ENCODE measurements at regions not wholly inside any gene's neighbourhood (a gene's known extent, or its start where the extent isn't known, plus 50 kb on each side); places are given as distances from the start of the nearest gene placed in this dataset.
"Not testable (repeated sequence)": the region's sequence is repeated elsewhere in the genome, so short reads cannot be mapped to it uniquely, and the experiment has no call there.

DNA sequence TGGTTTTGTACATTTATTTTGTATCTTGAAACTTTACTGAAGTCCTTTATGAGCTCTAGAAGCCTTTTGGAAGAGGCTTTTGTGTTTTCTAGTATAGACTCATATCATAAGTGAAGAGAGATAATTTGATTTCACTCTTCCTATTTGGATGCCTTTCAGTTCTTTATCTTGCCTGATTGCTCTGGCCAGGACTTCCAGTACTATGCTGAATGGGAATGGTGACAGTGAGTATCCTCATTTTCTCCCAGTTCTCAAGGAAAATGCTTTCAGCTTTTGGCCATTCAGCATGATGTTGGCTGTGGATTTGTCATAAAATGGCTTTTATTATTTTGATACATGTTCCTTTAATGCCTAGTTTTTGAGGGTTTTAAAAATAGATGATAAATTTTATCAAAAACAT lies 1061.3 kb downstream of the STPG2 start:
- ATAC-seq (replicated peaks) (no peak), DNase-seq (no peak)
- H3K4me1 Mint-ChIP-seq (ENCODE audit: low read depth in 2 of 2) = no peaks in the 10 kb centered on the region
- no peaks in the 10 kb centered on the region for H3K36me3 Mint-ChIP-seq (ENCODE audit: insufficient read depth)
- H3K9me3 Mint-ChIP-seq = peaks cover 5 to 7% of the 10 kb centered on the region in 2 donors
- no peak overlapping the region for H3K27ac Mint-ChIP-seq
- no peak overlapping the region for H3K4me3 Mint-ChIP-seq
- no peaks in the 10 kb centered on the region for H3K27me3 Mint-ChIP-seq

DNA sequence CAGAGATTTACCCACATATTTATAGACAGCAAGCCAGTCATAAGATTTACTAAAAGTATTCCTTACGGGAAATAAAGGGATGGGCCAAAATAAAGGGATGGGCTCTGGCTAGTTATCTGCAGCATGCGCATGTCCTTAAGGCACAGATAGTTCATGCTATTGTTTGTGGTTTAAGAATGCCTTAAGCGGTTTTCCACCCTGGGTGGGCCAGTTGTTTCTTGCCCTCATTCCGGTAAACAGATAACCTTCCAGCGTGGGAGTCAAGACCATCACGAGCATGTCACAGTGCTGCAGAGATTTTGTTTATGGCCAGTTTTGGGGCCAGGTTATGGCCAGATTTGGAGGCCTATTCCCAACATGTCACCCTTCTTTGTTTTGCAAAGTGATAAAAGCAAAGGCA lies 1046.2 kb downstream of the STPG2 start:
- H3K9me3 Mint-ChIP-seq; DNase-seq; H3K4me1 Mint-ChIP-seq (ENCODE audit: low read depth in 2 of 2); ATAC-seq (replicated peaks); H3K27ac Mint-ChIP-seq; H3K27me3 Mint-ChIP-seq; H3K4me3 Mint-ChIP-seq; H3K36me3 Mint-ChIP-seq (ENCODE audit: insufficient read depth): not testable (repeated sequence)

GRCh38 chr4:97101171-97101570 lies 1042.1 kb downstream of the STPG2 start:
- H3K27ac Mint-ChIP-seq; H3K27me3 Mint-ChIP-seq; H3K9me3 Mint-ChIP-seq; H3K4me3 Mint-ChIP-seq; ATAC-seq (replicated peaks); DNase-seq; H3K36me3 Mint-ChIP-seq (ENCODE audit: insufficient read depth); H3K4me1 Mint-ChIP-seq (ENCODE audit: low read depth in 2 of 2): not testable (repeated sequence)

DNA sequence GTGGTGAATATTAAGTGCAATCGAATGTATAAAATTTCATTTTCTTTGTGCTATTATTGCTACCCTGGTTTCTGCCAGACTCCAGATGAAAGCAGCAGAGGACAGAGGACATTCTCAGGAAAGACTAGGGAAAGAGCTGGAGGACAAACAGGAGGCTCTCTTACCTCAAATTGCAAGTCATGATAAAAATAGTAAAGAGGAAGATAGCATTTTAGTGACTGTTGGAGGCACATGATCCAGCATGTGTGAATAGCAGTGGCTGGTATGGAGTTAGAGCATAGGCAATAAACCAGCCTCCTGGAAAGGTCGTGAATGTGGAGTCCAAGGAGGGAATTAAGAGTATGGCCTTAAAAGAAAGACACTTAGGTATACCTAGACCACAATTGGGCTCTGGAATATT lies 1040.0 kb downstream of the STPG2 start:
- H3K27me3 Mint-ChIP-seq = no peaks in the 10 kb centered on the region
- DNase-seq = no peak
- no peak for ATAC-seq (replicated peaks)

GRCh38 chr4:97104006-97104405 lies 1039.3 kb downstream of the STPG2 start:
- Mint-ChIP-seq H3K4me1 (ENCODE audit: low read depth in 2 of 2) (no peaks in the 10 kb centered on the region), H3K36me3 (ENCODE audit: insufficient read depth) (no peaks in the 10 kb centered on the region)

More for the DNA sequence above, 1040.0 kb downstream of the STPG2 start:
- H3K9me3 Mint-ChIP-seq = peaks cover 2 to 7% of the 10 kb centered on the region in 2 donors
- H3K36me3 Mint-ChIP-seq (ENCODE audit: insufficient read depth) = no peaks in the 10 kb centered on the region
- H3K4me3 Mint-ChIP-seq = no peak overlapping the region
- no peak overlapping the region for H3K27ac Mint-ChIP-seq
- H3K4me1 Mint-ChIP-seq (ENCODE audit: low read depth in 2 of 2) = no peaks in the 10 kb centered on the region

DNA sequence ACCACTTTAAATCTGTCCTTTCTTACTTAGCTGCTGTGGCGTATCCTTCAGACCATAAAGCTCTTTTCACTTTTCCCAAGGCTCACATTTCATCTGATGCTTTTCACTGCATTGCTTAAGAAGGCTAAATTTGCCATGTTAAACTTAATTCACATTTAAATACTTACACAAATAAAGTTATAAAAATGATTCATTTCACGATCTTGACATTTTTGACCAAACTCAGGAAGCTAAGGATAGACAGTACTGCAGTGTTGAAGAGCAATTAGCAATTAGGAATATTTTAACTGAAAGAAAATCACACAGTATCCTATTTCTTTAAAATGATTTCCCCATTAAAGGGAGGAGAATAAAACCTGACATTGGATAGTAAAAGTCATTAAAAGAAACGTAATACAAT lies 1038.6 kb downstream of the STPG2 start:
- ATAC-seq (replicated peaks) (no peak), DNase-seq (no peak)
- Mint-ChIP-seq H3K27ac (no peak overlapping the region), H3K4me1 (ENCODE audit: low read depth in 2 of 2) (no peaks in the 10 kb centered on the region), H3K4me3 (no peak overlapping the region), H3K36me3 (ENCODE audit: insufficient read depth) (no peaks in the 10 kb centered on the region), H3K9me3 (peaks cover 2 to 7% of the 10 kb centered on the region in 2 donors), H3K27me3 (no peaks in the 10 kb centered on the region)

More at GRCh38 chr4:97104006-97104405, 1039.3 kb downstream of the STPG2 start:
- H3K9me3 Mint-ChIP-seq = peaks cover 2 to 7% of the 10 kb centered on the region in 2 donors
- no peak for ATAC-seq (replicated peaks)
- H3K27ac Mint-ChIP-seq = no peak overlapping the region
- no peak overlapping the region for H3K4me3 Mint-ChIP-seq
- no peaks in the 10 kb centered on the region for H3K27me3 Mint-ChIP-seq
- DNase-seq = no peak

GRCh38 chr4:97105347-97106099 lies 1037.8 kb downstream of the STPG2 start:
- no peak overlapping the region for H3K4me3 Mint-ChIP-seq
- no peak for DNase-seq

GRCh38 chr4:97106161-97106560 lies 1037.1 kb downstream of the STPG2 start:
- no peak overlapping the region for H3K27ac Mint-ChIP-seq
- no peak overlapping the region for H3K4me3 Mint-ChIP-seq
- no peaks in the 10 kb centered on the region for H3K36me3 Mint-ChIP-seq (ENCODE audit: insufficient read depth)
- no peaks in the 10 kb centered on the region for H3K4me1 Mint-ChIP-seq (ENCODE audit: low read depth in 2 of 2)
- peaks cover 0 to 7% of the 10 kb centered on the region in 2 donors for H3K9me3 Mint-ChIP-seq
- no peaks in the 10 kb centered on the region for H3K27me3 Mint-ChIP-seq
- DNase-seq = no peak
- ATAC-seq (replicated peaks) = no peak

More at GRCh38 chr4:97105347-97106099, 1037.8 kb downstream of the STPG2 start:
- H3K4me1 Mint-ChIP-seq (ENCODE audit: low read depth in 2 of 2) = no peaks in the 10 kb centered on the region
- H3K27me3 Mint-ChIP-seq = no peaks in the 10 kb centered on the region
- H3K36me3 Mint-ChIP-seq (ENCODE audit: insufficient read depth) = no peaks in the 10 kb centered on the region
- no peak for ATAC-seq (replicated peaks)
- no peak overlapping the region for H3K27ac Mint-ChIP-seq
- peaks cover 0 to 7% of the 10 kb centered on the region in 2 donors for H3K9me3 Mint-ChIP-seq

DNA sequence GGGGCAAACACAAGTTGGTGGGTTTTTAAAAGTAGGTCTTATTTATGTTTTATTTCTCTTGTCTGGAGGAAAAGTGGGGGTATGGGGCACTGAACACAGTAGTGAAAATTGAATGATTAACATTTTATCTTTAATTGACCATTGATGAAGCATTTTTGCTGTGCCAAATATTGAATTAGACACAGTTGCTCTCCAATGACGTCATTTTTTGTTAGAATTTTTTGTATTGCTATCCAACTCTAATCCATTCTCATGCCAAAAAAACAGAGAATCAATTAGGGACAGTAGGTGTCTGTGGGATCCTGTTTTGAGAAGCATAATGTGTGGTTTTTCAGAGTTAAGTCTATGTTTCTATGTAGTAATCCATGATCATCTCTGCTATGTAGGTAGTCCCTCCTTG lies 1032.8 kb downstream of the STPG2 start:
- DNase-seq (no peak), ATAC-seq (replicated peaks) (no peak)
- Mint-ChIP-seq H3K27me3 (no peaks in the 10 kb centered on the region), H3K4me3 (no peak overlapping the region), H3K27ac (no peak overlapping the region), H3K4me1 (ENCODE audit: low read depth in 2 of 2) (no peaks in the 10 kb centered on the region), H3K36me3 (ENCODE audit: insufficient read depth) (no peaks in the 10 kb centered on the region), H3K9me3 (no peaks in the 10 kb centered on the region)

GRCh38 chr4:97116511-97116910 lies 1026.8 kb downstream of the STPG2 start:
- H3K4me1 Mint-ChIP-seq (ENCODE audit: low read depth in 2 of 2) = no peaks in the 10 kb centered on the region
- H3K27ac Mint-ChIP-seq = no peak overlapping the region
- H3K36me3 Mint-ChIP-seq (ENCODE audit: insufficient read depth) = no peaks in the 10 kb centered on the region
- no peak overlapping the region for H3K4me3 Mint-ChIP-seq
- ATAC-seq (replicated peaks) (no peak), DNase-seq (no peak)
- H3K27me3 Mint-ChIP-seq = no peaks in the 10 kb centered on the region
- H3K9me3 Mint-ChIP-seq = peaks cover 0 to 18% of the 10 kb centered on the region in 2 donors

- ATAC-seq (replicated peaks) = no peak
- no peak for DNase-seq
These were observed 1021.8 kb downstream of the STPG2 start for GRCh38 chr4:97121493-97121892.

GRCh38 chr4:97123573-97123972 lies 1019.7 kb downstream of the STPG2 start:
- Mint-ChIP-seq H3K9me3 (peaks cover 12 to 22% of the 10 kb centered on the region in 2 donors), H3K4me1 (ENCODE audit: low read depth in 2 of 2) (no peaks in the 10 kb centered on the region)

More at GRCh38 chr4:97121493-97121892, 1021.8 kb downstream of the STPG2 start:
- peaks cover 7 to 32% of the 10 kb centered on the region in 2 donors for H3K9me3 Mint-ChIP-seq
- no peaks in the 10 kb centered on the region for H3K36me3 Mint-ChIP-seq (ENCODE audit: insufficient read depth)
- H3K27ac Mint-ChIP-seq = no peak overlapping the region
- H3K4me1 Mint-ChIP-seq (ENCODE audit: low read depth in 2 of 2) = no peaks in the 10 kb centered on the region
- no peak overlapping the region for H3K4me3 Mint-ChIP-seq
- no peaks in the 10 kb centered on the region for H3K27me3 Mint-ChIP-seq

DNA sequence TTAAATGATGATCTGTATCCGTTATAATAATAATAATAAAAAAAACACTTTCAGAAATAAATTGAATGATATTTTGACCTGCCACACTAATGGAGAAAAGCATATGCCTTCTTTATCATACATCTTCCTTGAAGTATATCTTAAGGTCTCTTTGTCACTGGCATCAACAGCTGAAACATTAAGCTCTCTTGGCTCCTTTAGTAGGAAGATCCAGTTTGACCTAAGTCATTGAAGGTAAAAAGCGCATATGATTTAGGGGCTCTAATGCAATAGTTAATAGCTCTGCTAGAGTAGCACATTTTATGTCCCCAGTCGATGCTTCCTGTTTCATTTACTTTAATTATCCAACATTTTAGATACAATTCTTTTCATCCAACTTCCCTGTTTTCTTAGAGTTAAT lies 1010.8 kb downstream of the STPG2 start:
- ATAC-seq (replicated peaks) = no peak
- Mint-ChIP-seq H3K4me3 (no peak overlapping the region), H3K27me3 (no peaks in the 10 kb centered on the region), H3K4me1 (ENCODE audit: low read depth in 2 of 2) (no peaks in the 10 kb centered on the region), H3K36me3 (ENCODE audit: insufficient read depth) (no peaks in the 10 kb centered on the region), H3K9me3 (peaks cover 14 to 17% of the 10 kb centered on the region in 2 donors), H3K27ac (no peak overlapping the region)
- no peak for DNase-seq

More at GRCh38 chr4:97123573-97123972, 1019.7 kb downstream of the STPG2 start:
- no peak for ATAC-seq (replicated peaks)
- DNase-seq = no peak
- Mint-ChIP-seq H3K27ac (no peak overlapping the region), H3K27me3 (no peaks in the 10 kb centered on the region), H3K4me3 (no peak overlapping the region), H3K36me3 (ENCODE audit: insufficient read depth) (no peaks in the 10 kb centered on the region)

GRCh38 chr4:97134456-97134855 lies 1008.8 kb downstream of the STPG2 start:
- ATAC-seq (replicated peaks) (no peak), DNase-seq (no peak)
- Mint-ChIP-seq H3K4me1 (ENCODE audit: low read depth in 2 of 2) (no peaks in the 10 kb centered on the region), H3K4me3 (no peak overlapping the region), H3K27ac (no peak overlapping the region), H3K36me3 (ENCODE audit: insufficient read depth) (no peaks in the 10 kb centered on the region), H3K9me3 (peaks cover 24 to 30% of the 10 kb centered on the region in 2 donors), H3K27me3 (no peaks in the 10 kb centered on the region)
